A673 (cell line): ENCODE measurements at regions not wholly inside any gene's neighbourhood (a gene's known extent, or its start where the extent isn't known, plus 50 kb on each side); places are given as distances from the start of the nearest gene placed in this dataset.

Experiments
- EZH2 ChIP-seq: fragments of 200-600 bp; sonication (generic); IDR thresholded peaks from 2 replicates; pipeline ENCODE4 v1.6.1; 2017; ENCODE audit warnings: borderline replicate concordance, low read depth, mild to moderate bottlenecking, mixed read lengths, antibody characterized with exemption, low read length; ENCODE audit not compliant: poor library complexity, severe bottlenecking
- TF ChIP-seq, protein P1 (sequence below): fragments of 300-800, 200-600 bp; sonication (generic); conservative IDR thresholded peaks from 2 replicates; pipeline ENCODE4 v1.5.1; 2017; ENCODE audit warnings: low read depth, mild to moderate bottlenecking, antibody characterized with exemption, low read length, moderate library complexity, mixed read lengths

DNA sequence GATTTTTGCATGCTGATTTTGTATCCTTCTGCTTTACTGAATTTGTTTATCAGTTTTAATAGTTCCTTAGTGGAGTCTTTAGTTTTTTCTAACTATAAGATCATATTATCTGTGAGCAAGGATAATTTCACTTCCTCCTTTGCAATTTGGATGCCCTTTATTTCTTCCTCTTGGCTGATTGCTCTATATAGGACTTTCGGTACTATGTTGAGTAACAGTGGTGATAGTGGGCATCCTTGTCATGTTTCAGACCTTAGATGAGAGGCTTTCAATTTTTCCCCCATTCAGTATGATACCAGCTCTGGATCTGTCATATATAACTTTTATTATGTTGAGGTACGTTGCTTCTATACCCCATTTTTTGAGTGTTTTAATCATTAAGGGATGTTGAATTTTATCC lies 224.5 kb upstream of the CNTNAP4 start:
- TF ChIP-seq, protein P1, sequence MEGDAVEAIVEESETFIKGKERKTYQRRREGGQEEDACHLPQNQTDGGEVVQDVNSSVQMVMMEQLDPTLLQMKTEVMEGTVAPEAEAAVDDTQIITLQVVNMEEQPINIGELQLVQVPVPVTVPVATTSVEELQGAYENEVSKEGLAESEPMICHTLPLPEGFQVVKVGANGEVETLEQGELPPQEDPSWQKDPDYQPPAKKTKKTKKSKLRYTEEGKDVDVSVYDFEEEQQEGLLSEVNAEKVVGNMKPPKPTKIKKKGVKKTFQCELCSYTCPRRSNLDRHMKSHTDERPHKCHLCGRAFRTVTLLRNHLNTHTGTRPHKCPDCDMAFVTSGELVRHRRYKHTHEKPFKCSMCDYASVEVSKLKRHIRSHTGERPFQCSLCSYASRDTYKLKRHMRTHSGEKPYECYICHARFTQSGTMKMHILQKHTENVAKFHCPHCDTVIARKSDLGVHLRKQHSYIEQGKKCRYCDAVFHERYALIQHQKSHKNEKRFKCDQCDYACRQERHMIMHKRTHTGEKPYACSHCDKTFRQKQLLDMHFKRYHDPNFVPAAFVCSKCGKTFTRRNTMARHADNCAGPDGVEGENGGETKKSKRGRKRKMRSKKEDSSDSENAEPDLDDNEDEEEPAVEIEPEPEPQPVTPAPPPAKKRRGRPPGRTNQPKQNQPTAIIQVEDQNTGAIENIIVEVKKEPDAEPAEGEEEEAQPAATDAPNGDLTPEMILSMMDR, result no peak
- no peak for TF ChIP-seq EZH2
